OCI-LY7 (cell line): ENCODE measurements at regions not wholly inside any gene's neighbourhood (a gene's known extent, or its start where the extent isn't known, plus 50 kb on each side); places are given as distances from the start of the nearest gene placed in this dataset.

Source experiments
- EZH2phosphoT487 ChIP-seq: fragments of 200-600 bp; sonication (generic); IDR thresholded peaks from 2 replicates; pipeline ENCODE4 v1.6.1; 2018; ENCODE audit warnings: low read depth, borderline replicate concordance, mild to moderate bottlenecking, mixed run types, antibody characterized with exemption, low read length, moderate library complexity, mixed read lengths
- TF ChIP-seq, protein P1 (sequence below): fragments of 200-600 bp; sonication (generic); conservative IDR thresholded peaks from 2 replicates; pipeline ENCODE4 v1.5.1; 2014; ENCODE audit warnings: mild to moderate bottlenecking, antibody characterized with exemption, low read length, moderate library complexity, mixed read lengths

DNA sequence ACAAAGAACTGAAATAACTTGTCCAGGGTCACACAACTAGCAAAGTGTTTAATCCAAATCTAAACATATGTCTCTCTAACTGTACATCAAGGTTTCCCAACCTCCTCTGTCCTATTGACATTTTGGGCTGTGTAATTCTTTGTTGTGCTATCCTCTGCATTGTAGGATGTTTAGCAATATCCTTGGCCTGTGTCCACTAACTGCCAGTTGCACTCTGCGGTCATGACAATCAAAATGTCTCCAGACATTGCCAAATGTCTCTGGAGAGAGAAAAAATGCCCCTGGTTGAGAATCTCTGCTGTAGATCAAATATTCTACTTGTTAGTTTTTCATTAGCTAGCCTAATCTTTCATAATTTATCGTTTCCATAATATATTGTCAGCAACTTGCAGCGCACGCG is 353.4 kb upstream of the NEGR1 start:
- TF ChIP-seq, protein P1, sequence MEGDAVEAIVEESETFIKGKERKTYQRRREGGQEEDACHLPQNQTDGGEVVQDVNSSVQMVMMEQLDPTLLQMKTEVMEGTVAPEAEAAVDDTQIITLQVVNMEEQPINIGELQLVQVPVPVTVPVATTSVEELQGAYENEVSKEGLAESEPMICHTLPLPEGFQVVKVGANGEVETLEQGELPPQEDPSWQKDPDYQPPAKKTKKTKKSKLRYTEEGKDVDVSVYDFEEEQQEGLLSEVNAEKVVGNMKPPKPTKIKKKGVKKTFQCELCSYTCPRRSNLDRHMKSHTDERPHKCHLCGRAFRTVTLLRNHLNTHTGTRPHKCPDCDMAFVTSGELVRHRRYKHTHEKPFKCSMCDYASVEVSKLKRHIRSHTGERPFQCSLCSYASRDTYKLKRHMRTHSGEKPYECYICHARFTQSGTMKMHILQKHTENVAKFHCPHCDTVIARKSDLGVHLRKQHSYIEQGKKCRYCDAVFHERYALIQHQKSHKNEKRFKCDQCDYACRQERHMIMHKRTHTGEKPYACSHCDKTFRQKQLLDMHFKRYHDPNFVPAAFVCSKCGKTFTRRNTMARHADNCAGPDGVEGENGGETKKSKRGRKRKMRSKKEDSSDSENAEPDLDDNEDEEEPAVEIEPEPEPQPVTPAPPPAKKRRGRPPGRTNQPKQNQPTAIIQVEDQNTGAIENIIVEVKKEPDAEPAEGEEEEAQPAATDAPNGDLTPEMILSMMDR, result no peak
- no peak for TF ChIP-seq EZH2phosphoT487
